Bone marrow (tissue), 2 donors: ENCODE measurements at regions not wholly inside any gene's neighbourhood (a gene's known extent, or its start where the extent isn't known, plus 50 kb on each side); places are given as distances from the start of the nearest gene placed in this dataset.
"Not testable (repeated sequence)": the region's sequence is repeated elsewhere in the genome, so short reads cannot be mapped to it uniquely, and the experiment has no call there.

ENCODE experiments used
- DNase-seq, 2 donors: peaks; one replicate each; lab custom pipeline; 2025; lab: John Stamatoyannopoulos, UW

- DNase-seq, result no peak
These were observed 148.2 kb upstream of the DAB1 start for GRCh38 chr1:57572016-57572415.

- DNase-seq, result not testable (repeated sequence)
These were observed 134.2 kb upstream of the DAB1 start for GRCh38 chr1:57558066-57558465.

- no peak for DNase-seq
These were observed 129.8 kb upstream of the DAB1 start for GRCh38 chr1:57553666-57554065.

- DNase-seq, result no peak
These were observed 127.6 kb upstream of the DAB1 start for GRCh38 chr1:57551476-57551875.

- no peak for DNase-seq
These were observed 126.2 kb upstream of the DAB1 start for GRCh38 chr1:57550092-57550491.

- no peak for DNase-seq
These were observed 125.4 kb upstream of the DAB1 start for GRCh38 chr1:57549300-57549699.

GRCh38 chr1:57546549-57547330 lies 122.9 kb upstream of the DAB1 start:
- DNase-seq, result no peak

- DNase-seq, result no peak
These were observed 120.5 kb upstream of the DAB1 start for GRCh38 chr1:57544345-57544744.

- no peak for DNase-seq
These were observed 113.0 kb upstream of the DAB1 start for GRCh38 chr1:57536749-57537423.

- no peak for DNase-seq
These were observed 108.4 kb upstream of the DAB1 start for GRCh38 chr1:57532299-57532698.

- not testable (repeated sequence) for DNase-seq
These were observed 107.0 kb upstream of the DAB1 start for GRCh38 chr1:57530911-57531260.

- no peak for DNase-seq
These were observed 106.5 kb upstream of the DAB1 start for GRCh38 chr1:57530206-57530910.

- DNase-seq, result no peak
These were observed 98.7 kb upstream of the DAB1 start for GRCh38 chr1:57522575-57522974.

GRCh38 chr1:57520743-57521515 lies 97.1 kb upstream of the DAB1 start:
- DNase-seq, result no peak

- no peak for DNase-seq
These were observed 94.6 kb upstream of the DAB1 start for GRCh38 chr1:57518496-57518895.

GRCh38 chr1:57517587-57518374 lies 93.9 kb upstream of the DAB1 start:
- no peak for DNase-seq

GRCh38 chr1:57512386-57512785 lies 88.5 kb upstream of the DAB1 start:
- DNase-seq, result no peak

- no peak for DNase-seq
These were observed 83.1 kb upstream of the DAB1 start for GRCh38 chr1:57506941-57507340.

- no peak for DNase-seq
These were observed 79.5 kb upstream of the DAB1 start for GRCh38 chr1:57503337-57503736.

- DNase-seq, result no peak
These were observed 76.4 kb upstream of the DAB1 start for GRCh38 chr1:57500136-57500830.

- no peak for DNase-seq
These were observed 70.7 kb upstream of the DAB1 start for GRCh38 chr1:57494530-57495079.
